Esophagus muscularis mucosa (tissue), 4 donors: ENCODE measurements at regions not wholly inside any gene's neighbourhood (a gene's known extent, or its start where the extent isn't known, plus 50 kb on each side); places are given as distances from the start of the nearest gene placed in this dataset.

Experiments
- CTCF ChIP-seq, 3 experiments: fragments of 200-600 bp in 2 of 3; fragments of 450-650 bp in 1 of 3; sonication (generic) in 2 of 3; IDR thresholded peaks; one replicate each; pipeline ENCODE4 v1.5.1; 2017 to 2019; ENCODE audit warnings: antibody characterized with exemption in 3 of 3, mild to moderate bottlenecking in 2 of 3, moderate library complexity in 1 of 3
- EP300 ChIP-seq: sonication (generic); formaldehyde crosslinking; IDR thresholded peaks from one replicate; pipeline ENCODE4 v1.6.1; 2017; ENCODE audit warnings: antibody characterized with exemption
- POLR2A ChIP-seq: fragments of 450-650 bp; IDR thresholded peaks from one replicate; pipeline ENCODE4 v1.6.1; 2017; ENCODE audit warnings: antibody characterized with exemption, moderate library complexity, mild to moderate bottlenecking, low read depth
- POLR2AphosphoS5 ChIP-seq, 2 donors: sonication (generic); formaldehyde crosslinking; IDR thresholded peaks; one replicate each; pipeline ENCODE4 v1.6.1; 2017; ENCODE audit warnings: antibody characterized with exemption in 2 of 2

- TF ChIP-seq EP300, result no peak
- TF ChIP-seq CTCF (IDR thresholded peaks at IDR 0.05), result no peak
- TF ChIP-seq POLR2A, result no peak
- no peak for TF ChIP-seq POLR2AphosphoS5 (IDR thresholded peaks at IDR 0.05)
Observed at GRCh38 chr4:123919576-123920098, 523.0 kb downstream of the SPRY1 start.
